ENCODE measurements at regions not wholly inside any gene's neighbourhood (a gene's known extent, or its start where the extent isn't known, plus 50 kb on each side); places are given as distances from the start of the nearest gene placed in this dataset.

GRCh38 chr5:166251786-166252185 lies 2039.7 kb upstream of the WWC1 start:
- TF ChIP-seq POLR2A (IDR thresholded peaks at IDR 0.05; ENCODE audit: low read length): no peak
- no peak for TF ChIP-seq GATA1 (IDR thresholded peaks at IDR 0.05; ENCODE audit: low read depth, low read length)
